GM20431 (cell line): ENCODE measurements at regions not wholly inside any gene's neighbourhood (a gene's known extent, or its start where the extent isn't known, plus 50 kb on each side); places are given as distances from the start of the nearest gene placed in this dataset.
"Not testable (repeated sequence)": the region's sequence is repeated elsewhere in the genome, so short reads cannot be mapped to it uniquely, and the experiment has no call there.

Experiments
- in situ Hi-C: fragments of 300-500 bp; cut with MseI, MboI; formaldehyde crosslinking; loops from one replicate; pipeline ENCODE4 v1.15.0; 2020; ENCODE audit warnings: low sequenced_read_pairs; ENCODE audit not compliant: unreplicated experiment

DNA sequence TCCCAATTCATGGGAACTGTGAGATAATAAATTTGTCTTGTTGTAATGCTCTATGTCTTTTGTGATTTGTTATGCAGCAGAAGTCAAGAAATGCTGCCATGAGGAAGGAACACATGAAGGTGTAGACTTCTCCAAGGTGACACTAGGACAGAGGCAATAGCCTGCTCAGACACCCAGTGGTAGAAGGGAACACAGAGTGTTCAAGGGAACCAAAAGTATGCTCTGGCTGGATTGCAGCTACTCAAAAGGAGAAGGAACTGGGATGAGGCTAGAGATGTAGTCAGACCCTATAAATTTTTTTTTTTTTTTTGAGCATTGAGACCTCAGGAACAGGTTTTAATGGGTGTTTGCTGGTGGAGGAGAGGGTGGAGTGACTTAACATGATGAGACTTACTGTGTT lies 232.5 kb downstream of the PARP8 start:
- in situ Hi-C loops = no loop called here

DNA sequence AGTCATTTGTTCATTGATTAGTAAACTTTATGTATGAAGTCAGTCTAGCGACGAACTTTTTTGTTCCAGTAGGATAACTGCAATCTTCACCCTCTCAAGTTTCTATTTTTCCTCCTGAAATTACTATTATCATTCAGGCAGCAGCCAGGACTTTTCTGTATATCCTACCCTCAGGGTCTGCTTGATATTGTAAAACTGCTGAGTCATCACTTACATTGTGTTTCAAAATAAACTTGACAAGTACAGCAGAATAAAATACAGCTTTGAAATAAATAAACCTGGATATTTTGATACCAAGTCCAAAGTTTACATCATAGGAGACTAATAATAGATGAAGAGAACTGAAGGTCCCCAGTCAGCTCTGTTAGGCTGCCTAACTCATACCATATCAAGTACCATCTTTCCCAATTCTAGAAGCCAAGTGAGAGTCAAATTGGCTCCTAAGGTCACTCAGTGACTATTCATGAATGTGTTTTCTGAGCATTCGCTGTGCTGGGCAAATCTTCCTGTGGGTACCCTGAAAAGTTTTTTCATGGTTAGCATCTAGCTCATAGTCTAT lies 234.6 kb downstream of the PARP8 start:
- in situ Hi-C loops = no loop called here

DNA sequence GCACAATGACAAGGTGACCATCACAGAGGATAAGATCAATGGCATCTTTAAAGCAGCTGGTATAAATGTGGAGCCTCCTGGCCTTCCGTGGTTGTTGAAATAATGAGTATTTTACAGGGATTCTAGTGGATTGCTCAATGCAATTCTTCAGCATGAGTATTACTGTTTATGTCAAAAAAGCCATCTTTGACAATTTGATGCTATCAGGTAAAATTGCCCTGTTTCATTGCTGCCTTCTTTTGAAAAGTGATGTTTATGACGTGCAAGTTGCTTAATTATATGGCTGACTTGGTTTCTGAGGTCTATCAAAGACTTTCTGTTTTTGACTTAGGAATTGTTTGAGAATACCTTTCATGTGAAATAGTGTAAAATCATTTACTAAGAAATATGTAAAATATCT lies 237.2 kb downstream of the PARP8 start:
- in situ Hi-C loops = no loop called here

DNA sequence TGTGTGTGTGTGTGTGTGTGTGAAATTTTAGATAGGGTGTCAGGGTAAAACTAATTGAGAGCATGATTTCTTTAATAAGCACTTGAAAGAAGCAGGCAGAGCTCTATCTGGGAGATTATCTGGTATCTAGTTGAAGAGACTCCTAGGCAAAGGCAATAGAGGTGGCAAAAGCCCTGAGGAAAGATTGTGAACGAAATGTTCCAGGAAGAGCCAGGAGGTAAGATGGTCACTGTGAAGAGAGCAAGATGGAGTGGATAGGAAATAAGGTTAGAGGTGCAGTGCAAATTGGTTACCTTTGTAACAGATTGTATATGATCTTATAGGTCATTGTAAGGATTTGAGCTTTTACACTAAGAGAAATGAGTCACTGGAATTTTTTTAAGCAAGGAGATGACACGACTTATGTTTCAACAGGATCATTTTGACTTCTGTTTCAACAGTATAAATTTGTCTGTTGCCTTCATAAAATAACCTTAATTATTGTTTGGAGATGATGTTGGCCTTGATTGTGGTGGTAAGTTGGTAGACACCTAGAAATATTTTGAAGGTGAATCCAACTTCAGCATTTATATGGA lies 239.6 kb downstream of the PARP8 start:
- in situ Hi-C loops = no loop called here

DNA sequence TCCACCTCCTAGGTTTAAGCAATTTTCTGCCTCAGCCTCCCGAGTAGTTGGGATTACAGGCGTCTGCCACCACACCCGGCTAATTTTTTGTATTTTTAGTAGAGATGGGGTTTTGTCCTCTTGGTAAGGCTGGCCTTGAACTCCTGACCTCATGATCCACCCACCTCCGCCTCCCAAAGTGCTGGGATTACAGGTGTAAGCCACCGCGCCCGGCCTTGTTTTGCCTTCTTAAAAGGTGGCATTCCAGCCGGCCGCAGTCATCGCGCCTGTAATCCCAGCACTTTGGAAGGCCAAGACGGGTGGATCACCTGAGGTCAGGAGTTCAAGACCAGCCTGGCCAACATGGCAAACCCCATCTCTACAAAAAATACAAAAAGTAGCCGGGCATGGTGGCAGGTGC lies 253.7 kb downstream of the PARP8 start:
- in situ Hi-C loops = not testable (repeated sequence)

DNA sequence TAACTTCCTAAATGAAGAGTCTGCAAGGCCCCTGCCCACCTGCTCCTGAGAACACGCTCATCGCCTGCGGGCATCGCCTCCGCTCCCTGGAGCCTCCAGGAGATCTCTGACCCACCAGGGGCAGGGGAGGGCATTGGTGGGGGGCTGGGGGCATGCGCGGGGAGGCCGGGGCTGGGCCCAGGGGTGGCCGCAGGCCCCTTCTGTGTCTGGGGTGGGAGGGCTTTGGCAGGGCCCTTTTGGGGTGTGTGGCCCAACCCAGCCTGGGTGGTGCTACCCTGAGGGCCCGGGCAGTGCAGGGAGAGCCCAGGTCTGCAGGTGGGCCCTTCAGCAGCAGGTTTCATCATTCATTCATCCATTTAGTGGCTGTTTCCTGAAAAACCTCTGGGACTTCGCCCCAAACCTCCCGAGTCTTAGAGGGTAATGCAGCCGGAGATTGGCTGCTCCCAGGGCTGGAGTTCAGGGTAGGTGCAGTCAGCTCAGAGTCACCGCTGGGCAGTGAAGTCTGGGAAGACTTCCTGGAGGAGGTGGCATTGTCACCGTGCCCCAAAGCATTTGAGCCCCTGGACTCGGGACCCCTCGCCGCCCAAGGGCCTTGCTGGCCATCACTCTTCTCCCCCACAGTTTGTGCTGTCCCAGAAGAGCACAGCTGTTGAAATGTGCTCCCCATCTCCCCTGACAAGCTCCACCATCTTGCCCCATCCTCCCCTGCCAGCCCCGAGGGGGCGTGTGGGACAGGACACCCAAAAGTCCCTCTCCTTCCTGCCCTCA lies 255.1 kb downstream of the PARP8 start:
- in situ Hi-C loops = no loop called here

DNA sequence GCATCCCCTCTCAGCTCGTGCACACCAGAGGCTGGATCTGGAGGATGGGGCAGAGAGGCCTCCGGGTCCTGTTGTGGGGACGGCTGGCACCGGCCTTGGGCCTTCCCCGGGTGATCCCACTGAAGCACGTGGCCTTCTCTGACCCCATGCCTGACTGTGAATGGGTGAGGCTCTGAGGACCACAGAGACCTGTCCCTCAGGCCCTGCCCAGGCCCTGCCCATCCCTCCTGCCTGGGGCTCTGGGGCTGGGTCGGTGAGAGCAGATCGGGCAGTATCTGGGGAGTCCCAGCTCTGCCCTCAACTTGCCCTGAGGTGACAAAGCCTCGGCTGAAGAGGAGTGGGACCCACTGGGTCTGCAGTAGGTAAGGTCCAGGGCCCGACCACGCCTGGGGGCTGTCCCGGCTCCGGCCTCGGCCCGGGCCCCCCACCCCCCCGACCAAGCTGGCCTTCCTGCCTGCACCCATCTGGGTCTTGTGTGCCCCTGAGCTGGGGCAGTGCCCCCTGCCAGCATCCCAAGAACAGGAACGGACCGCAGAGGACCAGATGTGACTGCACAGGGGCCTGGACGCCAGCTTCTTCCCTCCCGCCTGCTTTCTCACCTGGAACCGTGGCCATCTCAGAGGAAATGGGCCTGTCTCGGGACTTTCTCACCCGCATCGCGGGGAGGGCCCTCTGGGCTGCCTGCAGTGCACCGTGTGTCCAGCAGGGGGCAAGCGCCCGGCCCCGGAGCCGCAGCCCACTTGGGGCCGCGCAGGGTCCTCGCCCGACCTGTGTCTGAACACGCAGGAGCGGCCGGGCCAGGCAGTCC lies 255.9 kb downstream of the PARP8 start:
- in situ Hi-C loops = not testable (repeated sequence)

DNA sequence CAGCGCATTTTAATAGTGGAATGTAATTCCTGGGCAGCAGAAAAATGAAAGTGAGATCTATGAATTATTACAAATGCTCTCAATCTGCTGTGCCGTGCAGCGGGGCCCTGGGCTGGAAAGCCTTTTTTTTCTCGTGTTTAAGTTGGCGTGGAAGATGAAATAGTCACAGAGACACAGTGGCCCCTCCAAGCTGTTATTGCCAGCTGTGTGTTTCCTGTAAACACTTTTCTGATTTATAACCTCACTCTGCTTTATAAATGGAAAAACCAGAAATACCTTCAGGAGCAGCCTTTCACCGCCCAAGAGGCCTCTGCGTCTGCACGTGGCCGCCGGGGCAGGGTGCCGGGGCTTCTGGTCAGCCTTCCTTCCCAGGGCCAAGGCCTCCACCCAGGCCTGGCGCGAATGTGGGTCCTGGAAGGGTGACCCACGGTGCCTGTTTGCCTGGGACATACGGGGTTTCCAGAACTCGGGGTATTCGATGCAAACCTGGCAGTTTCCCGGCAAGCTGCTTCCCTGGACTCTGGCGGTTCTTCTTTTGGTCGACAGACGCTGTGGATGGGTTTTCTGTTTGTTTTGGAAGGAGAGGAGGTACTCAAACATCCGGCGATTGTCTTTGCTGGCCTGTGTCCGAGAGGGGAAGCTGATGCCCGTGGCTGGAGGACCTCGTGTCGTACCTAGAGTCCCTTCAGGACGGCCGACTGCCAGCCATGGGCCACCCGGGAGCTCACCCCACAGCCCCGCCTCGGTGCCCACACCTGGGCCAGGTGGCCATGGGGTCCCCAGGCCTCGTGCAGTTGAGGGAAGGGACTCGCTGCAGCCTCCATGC lies 256.7 kb downstream of the PARP8 start:
- in situ Hi-C loops = no loop called here

DNA sequence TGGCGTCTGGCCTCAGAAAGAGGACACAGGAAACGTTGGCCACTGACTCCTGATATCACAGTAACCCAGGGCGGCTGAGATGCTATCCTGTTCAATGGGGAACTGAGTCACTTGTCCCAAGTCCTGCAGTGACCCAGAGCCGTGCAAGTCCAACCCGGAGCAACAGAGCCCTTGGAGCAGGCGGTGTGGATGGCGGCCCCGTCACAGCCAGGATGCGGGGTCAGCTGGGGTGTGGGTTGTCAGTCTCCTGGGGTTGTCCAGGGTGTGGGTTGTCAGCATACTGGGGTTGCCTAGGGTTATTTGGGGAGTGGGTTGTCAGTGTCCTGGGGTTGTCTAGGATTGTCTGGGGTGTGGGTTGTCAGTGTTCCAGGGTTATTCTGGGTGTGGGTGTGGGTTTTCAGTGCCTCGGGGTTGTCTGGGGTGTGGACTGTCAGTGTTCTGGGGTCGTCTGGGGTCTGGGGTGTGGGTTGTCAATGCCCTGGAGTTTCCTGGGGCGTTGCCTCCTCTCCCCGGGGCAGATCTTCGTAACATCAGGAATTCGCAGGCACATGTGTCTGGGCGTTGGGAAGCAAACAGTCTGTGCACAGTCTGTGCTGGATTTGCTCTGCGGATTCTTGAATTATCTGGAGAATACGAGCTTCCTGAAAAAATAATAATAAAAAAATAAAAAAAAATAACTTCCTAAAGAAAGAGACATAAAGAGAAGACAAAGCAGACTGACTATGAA lies 257.5 kb downstream of the PARP8 start:
- in situ Hi-C loops = no loop called here

DNA sequence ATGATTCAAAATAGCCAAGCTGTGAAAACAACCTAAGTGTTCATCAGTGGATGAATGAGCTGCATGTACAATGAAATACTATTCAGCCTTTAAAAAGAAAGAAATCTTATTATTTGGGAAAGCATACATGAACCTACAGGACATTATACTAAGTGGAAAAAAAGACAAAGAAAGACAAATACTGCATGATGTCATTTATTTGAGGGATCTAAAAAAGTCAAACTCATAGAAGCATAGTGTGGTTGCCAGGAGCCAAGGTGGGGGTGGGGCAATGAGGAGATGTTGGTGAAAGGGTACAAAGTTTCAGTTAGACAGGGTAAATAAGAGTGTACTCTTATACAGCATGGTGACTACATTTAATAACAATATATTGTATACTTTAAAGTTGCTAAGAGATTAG lies 261.5 kb downstream of the PARP8 start:
- in situ Hi-C loops = no loop called here

DNA sequence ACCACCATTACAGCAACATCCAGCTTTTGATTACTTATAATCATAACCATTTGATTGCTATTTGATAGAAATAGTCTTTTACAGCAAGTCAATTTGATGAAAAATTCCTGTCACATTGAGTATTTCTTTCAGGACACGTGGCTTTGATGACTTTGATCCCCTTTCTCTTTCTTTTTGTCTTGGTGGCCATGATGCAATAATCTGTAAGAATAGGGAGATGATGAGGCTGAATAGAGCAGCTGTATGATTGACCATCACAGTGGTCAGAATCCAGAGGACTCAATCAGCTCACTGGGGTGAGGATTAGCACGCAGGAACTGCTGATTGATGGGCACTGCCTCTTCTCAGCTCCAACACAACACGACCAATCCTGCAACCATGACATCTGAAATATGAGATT lies 262.7 kb downstream of the PARP8 start:
- in situ Hi-C loops = no loop called here

DNA sequence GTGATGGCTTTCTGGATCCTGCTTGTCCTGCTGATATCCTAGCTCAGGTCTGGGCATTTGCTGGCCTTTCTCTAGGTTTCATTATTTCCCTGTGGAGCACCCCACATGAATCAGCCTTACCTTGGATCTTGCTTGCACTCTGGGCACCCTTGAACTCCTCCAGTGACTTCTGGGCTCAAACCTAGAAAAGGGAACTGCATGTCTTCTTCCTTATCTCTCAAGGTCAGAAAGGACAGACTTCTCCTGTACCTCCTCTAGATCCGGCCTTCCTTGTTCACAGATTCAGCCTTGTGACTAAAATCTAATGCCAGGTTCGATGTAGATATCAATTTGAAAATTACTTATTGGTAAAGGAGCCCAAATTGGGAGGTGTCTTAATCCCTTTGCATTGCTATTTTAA lies 267.9 kb downstream of the PARP8 start:
- in situ Hi-C loops = no loop called here

DNA sequence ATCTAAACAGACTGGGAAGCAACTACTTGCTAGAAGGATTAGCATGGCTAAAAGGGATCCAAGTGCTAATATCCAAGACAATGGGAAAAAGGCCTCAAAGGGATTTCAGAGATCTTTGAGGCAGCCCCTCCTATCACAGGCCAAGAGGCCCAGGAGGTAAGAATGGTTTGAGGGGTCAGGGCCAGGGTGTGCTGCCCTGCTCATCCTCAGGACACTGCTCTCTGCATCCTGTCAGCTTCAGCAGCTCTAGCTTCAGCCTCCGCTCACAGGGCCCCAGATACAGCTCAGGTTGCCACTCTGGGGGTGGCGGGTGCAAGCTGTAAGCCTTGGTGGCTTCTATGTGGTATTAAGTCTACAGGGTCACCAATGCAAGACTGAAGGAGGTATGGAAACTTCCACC lies 278.7 kb downstream of the PARP8 start:
- in situ Hi-C loops = no loop called here

DNA sequence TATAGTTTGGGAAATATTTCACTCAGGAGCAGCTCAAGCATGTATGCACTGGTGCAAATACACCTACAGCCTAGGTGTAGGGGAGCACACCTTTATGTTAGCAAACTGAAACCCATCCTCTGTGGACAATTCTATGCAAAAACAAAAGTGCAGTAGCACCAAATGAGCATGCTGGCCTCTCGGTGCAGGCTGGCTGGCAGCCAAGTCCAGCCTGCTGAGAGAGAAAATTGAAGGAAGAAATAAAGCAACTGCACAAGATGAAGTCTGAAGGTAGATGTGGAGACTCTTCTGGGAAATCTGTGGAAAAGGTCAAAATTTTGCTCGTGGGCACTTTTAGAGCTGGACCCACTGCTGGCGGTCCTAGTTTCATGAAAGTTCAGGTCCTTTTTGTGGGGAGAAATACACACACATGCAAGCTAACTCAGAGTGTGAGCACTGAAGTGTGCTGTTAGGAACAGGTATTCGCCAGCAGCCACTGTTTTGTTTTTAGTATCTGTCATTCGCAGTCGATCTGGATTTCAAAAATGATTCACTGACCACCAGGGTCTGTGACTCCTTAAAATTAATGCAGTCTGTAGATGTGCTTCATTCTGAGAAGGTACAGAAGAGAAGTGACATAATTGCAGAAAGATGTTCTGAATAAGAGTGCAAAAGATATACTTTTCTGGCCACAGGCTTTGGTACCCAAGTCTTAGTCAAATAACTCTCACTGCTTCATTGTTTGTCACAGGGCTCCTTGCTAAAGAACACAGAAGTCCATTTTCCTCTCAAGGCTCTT lies 281.7 kb downstream of the PARP8 start:
- in situ Hi-C loops = no loop called here

DNA sequence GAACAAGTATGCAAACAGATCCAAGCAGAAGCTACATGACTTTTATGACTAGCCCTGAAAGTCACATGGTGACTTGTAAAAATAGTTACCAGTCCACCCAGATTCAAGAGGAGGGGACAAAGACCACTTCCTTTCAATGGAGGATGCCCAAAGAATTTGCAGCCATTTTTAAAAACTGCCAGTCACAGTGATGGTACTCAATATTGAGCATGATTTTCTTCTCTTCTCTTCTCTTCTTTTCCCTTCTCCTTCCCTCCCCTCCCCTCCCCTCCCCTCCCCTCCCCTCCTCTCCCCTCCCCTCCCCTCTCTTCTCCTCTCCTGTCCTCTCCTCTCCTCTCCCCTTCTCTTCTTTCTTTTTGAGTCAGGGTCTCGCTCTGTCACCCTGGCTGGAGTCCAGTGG lies 286.9 kb downstream of the PARP8 start:
- in situ Hi-C loops = loop anchor here (25.0 kb wide), 2 partner anchors 1034 to 1709 kb away; no protein-coding TSS in a partner anchor

DNA sequence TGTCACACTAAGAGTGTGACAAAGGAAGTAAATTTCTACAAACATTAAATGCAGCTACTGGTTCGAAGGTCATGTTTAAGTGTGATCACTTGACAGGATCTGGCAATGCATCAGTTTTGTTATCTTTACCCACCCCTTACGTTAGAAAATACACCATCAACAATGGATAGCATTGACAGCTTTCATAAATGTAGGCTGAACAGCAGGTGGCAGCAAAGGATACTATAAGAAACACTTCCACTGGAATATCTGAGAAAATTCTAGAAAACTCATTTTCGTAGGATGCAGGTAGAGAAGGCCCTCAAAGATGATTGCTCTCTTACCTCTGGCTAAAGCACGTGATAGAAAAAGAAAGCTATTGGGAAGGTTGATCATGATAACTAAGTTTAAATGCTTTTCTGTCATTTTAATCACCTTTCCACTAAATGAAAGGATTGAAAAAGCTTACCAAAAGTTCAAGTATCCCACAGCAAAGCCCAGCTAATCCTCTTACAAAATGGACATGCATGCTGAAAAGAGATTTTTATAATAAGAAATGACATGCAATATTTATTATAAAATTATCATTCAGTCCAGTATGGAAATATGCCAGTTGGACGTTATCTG lies 292.5 kb downstream of the PARP8 start:
- in situ Hi-C loops = loop anchor here (25.0 kb wide), 2 partner anchors 1028 to 1703 kb away; no protein-coding TSS in a partner anchor

DNA sequence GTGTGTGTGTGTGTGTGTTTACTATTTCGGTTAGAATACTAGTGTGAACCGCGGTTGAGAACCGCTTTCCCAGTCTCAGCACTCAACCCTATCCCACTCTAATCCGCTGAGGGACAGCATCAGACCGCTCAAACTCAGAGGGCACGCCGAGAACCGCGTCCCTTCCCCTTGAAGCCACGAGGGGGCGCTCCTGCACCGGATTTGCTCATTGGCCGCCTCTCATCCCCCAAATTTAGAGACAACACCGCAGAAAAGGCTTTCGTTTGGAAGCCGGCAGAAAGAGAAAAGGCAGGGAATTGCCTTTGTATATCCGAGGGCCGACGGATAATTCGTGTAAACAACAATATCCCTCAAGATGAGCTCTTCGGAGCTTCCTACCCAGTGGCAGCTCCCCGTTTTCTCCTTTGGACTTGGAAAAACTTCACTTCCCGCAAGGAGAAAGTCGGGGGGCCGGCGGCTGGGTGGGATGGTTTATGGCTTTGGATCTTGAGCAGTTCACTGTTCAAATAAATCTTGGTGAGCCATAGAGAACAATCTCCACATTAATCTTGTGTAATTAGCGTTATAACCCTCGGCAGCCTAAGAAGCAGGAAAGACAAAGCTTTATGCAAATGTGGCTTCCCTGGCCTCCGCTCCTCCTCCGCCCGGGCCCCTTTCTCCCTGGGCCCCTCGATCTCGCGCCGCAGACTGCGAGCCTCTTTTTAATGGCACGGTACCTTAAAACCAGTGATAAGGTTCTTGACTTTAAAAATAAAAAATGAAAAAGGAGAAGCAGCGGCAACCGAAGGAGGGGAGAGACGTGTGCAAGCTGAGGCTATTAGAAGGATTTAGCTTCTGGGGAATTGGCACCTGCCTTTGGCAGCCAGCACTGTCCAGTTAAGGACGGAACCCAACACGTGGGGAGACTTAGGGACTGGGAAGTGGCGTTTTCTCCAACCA lies 296.8 kb downstream of the PARP8 start:
- in situ Hi-C loops = loop anchor here (25.0 kb wide), 2 partner anchors 1024 to 1699 kb away; no protein-coding TSS in a partner anchor
